Kidney epithelial cell (primary cell): ENCODE measurements at regions not wholly inside any gene's neighbourhood (a gene's known extent, or its start where the extent isn't known, plus 50 kb on each side); places are given as distances from the start of the nearest gene placed in this dataset.

Experiments
- DNase-seq: peaks from one replicate; pipeline ENCODE4 v3.0.0-alpha.2; 2010; ENCODE audit warnings: low read depth
- H3K27me3 ChIP-seq: 2 replicates; pipeline ENCODE4 v1.6.0; 2011; ENCODE audit warnings: low read length; ENCODE audit not compliant: control insufficient read depth, insufficient read depth
- H3K36me3 ChIP-seq: 2 replicates; pipeline ENCODE4 v1.5.1; 2011; ENCODE audit warnings: low read length; ENCODE audit not compliant: control insufficient read depth, insufficient read depth
- H3K4me3 ChIP-seq: 2 replicates; pipeline ENCODE4 v1.5.1; 2011; ENCODE audit warnings: low read depth, mild to moderate bottlenecking, control low read depth, low read length
- CTCF ChIP-seq: IDR thresholded peaks from 2 replicates; pipeline ENCODE4 v1.5.1; 2011; ENCODE audit warnings: mild to moderate bottlenecking, moderate library complexity, low read length, control low read depth, inconsistent platforms; ENCODE audit not compliant: insufficient read depth, poor library complexity, severe bottlenecking

- H3K27me3 ChIP-seq: no peaks in the 10 kb centered on the region
Measured at GRCh38 chr10:91035650-91036292, 114.9 kb upstream of the ANKRD1 start.

GRCh38 chr10:91036807-91037411 lies 116.0 kb upstream of the ANKRD1 start:
- Histone ChIP-seq H3K36me3 (no peaks in the 10 kb centered on the region), H3K27me3 (no peaks in the 10 kb centered on the region), H3K4me3 (no peak overlapping the region)
- DNase-seq: no peak
- no peak for TF ChIP-seq CTCF

More at GRCh38 chr10:91035650-91036292, 114.9 kb upstream of the ANKRD1 start:
- Histone ChIP-seq H3K36me3 (no peaks in the 10 kb centered on the region), H3K4me3 (no peak overlapping the region)
- no peak for DNase-seq
- TF ChIP-seq CTCF: no peak

- Histone ChIP-seq H3K36me3 (no peaks in the 10 kb centered on the region), H3K27me3 (no peaks in the 10 kb centered on the region), H3K4me3 (no peak overlapping the region)
- no peak for TF ChIP-seq CTCF
- DNase-seq: no peak
Measured at GRCh38 chr10:91038971-91039370, 118.1 kb upstream of the ANKRD1 start.

- DNase-seq: no peak
- H3K27me3 ChIP-seq: no peaks in the 10 kb centered on the region
- no peak for TF ChIP-seq CTCF
Measured at GRCh38 chr10:91040343-91040742, 119.5 kb upstream of the ANKRD1 start.

GRCh38 chr10:91042069-91042468 lies 121.2 kb upstream of the ANKRD1 start:
- Histone ChIP-seq H3K27me3 (no peaks in the 10 kb centered on the region), H3K36me3 (no peaks in the 10 kb centered on the region), H3K4me3 (no peak overlapping the region)
- no peak for TF ChIP-seq CTCF
- DNase-seq: no peak

More at GRCh38 chr10:91040343-91040742, 119.5 kb upstream of the ANKRD1 start:
- Histone ChIP-seq H3K36me3 (no peaks in the 10 kb centered on the region), H3K4me3 (no peak overlapping the region)

- Histone ChIP-seq H3K36me3 (no peaks in the 10 kb centered on the region), H3K4me3 (no peak overlapping the region), H3K27me3 (no peaks in the 10 kb centered on the region)
- DNase-seq: no peak
- peak; percentile 33 for TF ChIP-seq CTCF
Measured at GRCh38 chr10:91043173-91043910, 122.5 kb upstream of the ANKRD1 start.
